Fibroblast of pulmonary artery (primary cell): ENCODE measurements at regions not wholly inside any gene's neighbourhood (a gene's known extent, or its start where the extent isn't known, plus 50 kb on each side); places are given as distances from the start of the nearest gene placed in this dataset.
A peak's percentile ranks its signal among the peaks of the same experiment; 100 is the strongest.

ENCODE experiments used
- DNase-seq: peaks from one replicate; pipeline ENCODE4 v3.0.0-alpha.2; 2010; ENCODE audit warnings: low read depth
- H3K4me3 ChIP-seq: replicated peaks from 2 replicates; pipeline ENCODE4 v1.5.1; 2011; ENCODE audit warnings: low read depth, mild to moderate bottlenecking, control low read depth, low read length, moderate library complexity
- CTCF ChIP-seq: IDR thresholded peaks from 2 replicates; pipeline ENCODE4 v1.5.1; 2011; ENCODE audit warnings: mild to moderate bottlenecking, control low read depth, low read length, inconsistent platforms; ENCODE audit errors: missing control alignments

- no peak overlapping the region for H3K4me3 ChIP-seq
- no peak for DNase-seq
- no peak for TF ChIP-seq CTCF
These were observed 116.9 kb upstream of the PTPN1 start for GRCh38 chr20:50393242-50393641.

DNA sequence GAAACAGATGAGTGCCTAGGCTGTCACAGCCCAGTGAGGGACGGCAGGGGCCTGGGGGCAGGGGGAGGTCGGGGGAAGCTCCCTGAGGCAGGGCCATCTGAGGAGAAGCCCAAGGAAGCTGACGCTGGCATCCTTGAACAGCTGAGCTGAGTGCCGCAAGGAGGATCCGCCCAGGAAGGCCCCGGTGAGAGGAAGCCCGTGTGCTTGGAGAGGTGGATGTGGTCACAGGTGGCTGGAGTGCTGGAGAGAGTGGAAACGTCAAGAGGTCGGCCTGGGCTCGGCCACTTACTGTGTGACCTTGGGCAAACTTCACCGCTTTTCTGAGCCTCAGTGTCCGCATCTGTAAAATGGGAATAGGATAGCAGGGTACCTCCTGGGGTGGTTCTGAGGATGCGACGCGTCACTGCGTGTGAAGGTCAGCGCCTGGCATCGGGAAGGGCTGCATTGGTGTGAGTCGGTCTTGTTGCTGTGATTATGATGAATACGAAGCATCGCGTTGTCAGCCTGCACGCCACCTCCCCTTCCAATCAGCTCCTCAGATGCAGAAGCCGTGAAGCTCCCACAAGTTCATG lies 116.1 kb upstream of the PTPN1 start:
- TF ChIP-seq CTCF = no peak

DNA sequence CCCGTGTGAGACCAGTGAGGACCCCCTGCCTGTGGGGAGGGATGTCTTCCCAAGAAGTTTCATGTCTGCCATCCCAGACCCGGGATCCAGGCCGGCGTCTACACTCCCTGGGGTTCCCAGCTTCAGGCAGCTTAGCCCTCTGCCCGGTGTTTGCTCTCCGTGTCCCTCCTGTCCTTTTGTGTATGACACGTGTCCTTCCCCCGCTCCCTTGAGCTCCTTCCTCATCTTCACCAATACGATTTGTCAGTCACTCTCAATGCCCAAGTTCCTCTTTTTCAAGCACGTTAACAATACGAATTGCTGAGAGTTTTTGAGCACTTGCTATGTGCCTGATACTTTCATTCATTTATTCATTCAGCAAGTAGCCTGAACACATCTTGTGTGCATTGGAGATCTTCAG lies 115.6 kb upstream of the PTPN1 start:
- H3K4me3 ChIP-seq = no peak overlapping the region
- TF ChIP-seq CTCF = no peak
- no peak for DNase-seq

More for the DNA sequence above, 116.1 kb upstream of the PTPN1 start:
- DNase-seq = no peak
- no peak overlapping the region for H3K4me3 ChIP-seq

DNA sequence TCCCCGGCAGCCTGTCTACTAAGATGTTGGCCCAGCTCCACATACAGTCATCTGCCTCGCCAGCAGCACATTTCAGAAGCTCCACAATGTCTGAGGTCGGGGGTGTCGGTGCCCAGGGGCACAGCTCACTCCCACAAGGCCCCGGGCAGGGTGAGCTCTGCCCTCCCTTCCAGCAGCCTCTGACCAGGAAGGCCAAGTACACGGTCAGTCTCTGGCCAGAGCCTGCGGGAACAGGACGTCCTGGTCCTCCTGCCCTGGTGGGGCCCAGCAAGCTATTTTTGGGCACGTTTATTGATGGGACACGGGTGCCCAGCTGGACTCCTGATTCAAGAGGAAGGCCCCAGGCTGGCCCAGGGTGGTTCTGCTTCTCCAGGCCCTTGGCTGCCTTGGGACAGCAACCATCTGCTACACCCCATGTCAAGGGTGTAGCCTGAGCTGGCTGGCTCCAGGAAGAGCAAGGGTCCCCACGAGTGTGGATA lies 114.9 kb upstream of the PTPN1 start:
- peak; percentile 32 for DNase-seq
- no peak overlapping the region for H3K4me3 ChIP-seq
- TF ChIP-seq CTCF = no peak

GRCh38 chr20:50395914-50396488 lies 114.2 kb upstream of the PTPN1 start:
- no peak for DNase-seq
- H3K4me3 ChIP-seq = no peak overlapping the region

DNA sequence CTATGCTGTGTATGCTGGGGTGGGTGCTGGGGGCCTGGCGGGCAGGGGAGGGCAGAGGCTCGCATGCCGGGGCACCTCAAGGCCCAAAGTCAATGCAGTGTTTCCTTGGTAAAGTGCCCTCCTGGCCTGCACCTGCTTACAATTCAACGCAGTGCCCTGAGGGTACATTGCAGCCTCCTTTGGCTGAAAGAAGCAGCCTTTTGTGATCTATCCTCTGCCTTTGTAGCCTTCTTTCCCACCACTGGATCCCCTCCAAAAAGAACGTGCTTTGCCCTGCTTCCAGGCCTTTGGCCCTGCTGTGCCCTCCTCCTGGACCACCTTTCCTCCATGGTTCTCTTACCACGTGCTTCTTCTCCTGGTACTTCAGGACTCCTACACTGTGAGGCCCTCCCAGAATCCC lies 113.6 kb upstream of the PTPN1 start:
- no peak for TF ChIP-seq CTCF
- no peak overlapping the region for H3K4me3 ChIP-seq
- DNase-seq = no peak

More at GRCh38 chr20:50395914-50396488, 114.2 kb upstream of the PTPN1 start:
- no peak for TF ChIP-seq CTCF

GRCh38 chr20:50397058-50397457 lies 113.1 kb upstream of the PTPN1 start:
- TF ChIP-seq CTCF = no peak
- no peak overlapping the region for H3K4me3 ChIP-seq
- no peak for DNase-seq
